Muscle layer of colon (tissue), 2 donors: ENCODE measurements at regions not wholly inside any gene's neighbourhood (a gene's known extent, or its start where the extent isn't known, plus 50 kb on each side); places are given as distances from the start of the nearest gene placed in this dataset.

ENCODE experiments used
- H3K27ac ChIP-seq: one replicate; pipeline ENCODE4 v1.7.0; 2013; ENCODE audit warnings: low read depth, mild to moderate bottlenecking, low read length, moderate library complexity
- H3K27me3 ChIP-seq, 2 donors: one replicate each; pipeline ENCODE4 v1.7.0; 2013; ENCODE audit warnings: low read length in 2 of 2, mild to moderate bottlenecking in 2 of 2; ENCODE audit not compliant: insufficient read depth in 2 of 2, control insufficient read depth in 1 of 2
- H3K36me3 ChIP-seq: one replicate; pipeline ENCODE4 v1.7.0; 2013; ENCODE audit warnings: mild to moderate bottlenecking, low read length; ENCODE audit not compliant: insufficient read depth
- H3K4me1 ChIP-seq: one replicate; pipeline ENCODE4 v1.7.0; 2013; ENCODE audit warnings: mild to moderate bottlenecking, low read length; ENCODE audit not compliant: insufficient read depth
- H3K4me3 ChIP-seq, 2 donors: one replicate each; pipeline ENCODE4 v1.7.0; 2013; ENCODE audit warnings: low read length in 2 of 2, low read depth in 1 of 2, mild to moderate bottlenecking in 1 of 2, moderate library complexity in 1 of 2
- H3K9ac ChIP-seq: one replicate; pipeline ENCODE4 v1.7.0; 2013; ENCODE audit warnings: low read length
- H3K9me3 ChIP-seq: one replicate; pipeline ENCODE4 v1.7.0; 2013; ENCODE audit warnings: mild to moderate bottlenecking, low read length
- donor health status: abdominal sarcoma.
- donor health status: Adenocarcinoma of cecum.

GRCh38 chr7:46881507-46882127 lies 700.3 kb downstream of the TNS3 start:
- no peak overlapping the region for H3K4me3 ChIP-seq
- no peaks in the 10 kb centered on the region for H3K36me3 ChIP-seq
- no peaks in the 10 kb centered on the region for H3K9me3 ChIP-seq
- no peak overlapping the region for H3K27ac ChIP-seq
- no peak overlapping the region for H3K9ac ChIP-seq
- H3K27me3 ChIP-seq, result no peaks in the 10 kb centered on the region
- no peaks in the 10 kb centered on the region for H3K4me1 ChIP-seq

GRCh38 chr7:46880508-46881196 lies 701.3 kb downstream of the TNS3 start:
- Histone ChIP-seq H3K36me3 (no peaks in the 10 kb centered on the region), H3K4me3 (no peak overlapping the region), H3K27ac (no peak overlapping the region), H3K9ac (no peak overlapping the region), H3K9me3 (no peaks in the 10 kb centered on the region), H3K4me1 (no peaks in the 10 kb centered on the region), H3K27me3 (no peaks in the 10 kb centered on the region)

DNA sequence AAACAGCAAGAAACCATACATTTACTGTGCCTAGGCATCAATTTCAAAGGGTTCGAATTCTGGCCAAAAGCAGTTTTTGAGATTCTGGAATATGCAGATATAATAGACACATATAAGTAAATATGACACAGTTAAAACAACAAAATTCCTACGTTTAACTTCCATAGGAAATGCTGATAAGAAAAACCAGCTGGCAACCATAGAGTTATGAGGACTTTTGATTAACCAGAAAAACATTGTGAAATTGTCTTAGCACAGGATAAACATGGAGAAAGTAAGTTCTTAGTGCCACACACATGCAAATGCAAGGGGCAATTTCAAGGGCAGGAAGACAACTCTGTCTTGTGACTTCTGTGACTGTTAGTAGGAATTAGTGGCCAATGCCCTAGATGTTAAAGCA lies 702.1 kb downstream of the TNS3 start:
- H3K4me3 ChIP-seq, result no peak overlapping the region
- no peak overlapping the region for H3K9ac ChIP-seq
- H3K27me3 ChIP-seq, result no peaks in the 10 kb centered on the region
- no peaks in the 10 kb centered on the region for H3K36me3 ChIP-seq
- H3K27ac ChIP-seq, result no peak overlapping the region
- H3K4me1 ChIP-seq, result no peaks in the 10 kb centered on the region
- no peaks in the 10 kb centered on the region for H3K9me3 ChIP-seq

DNA sequence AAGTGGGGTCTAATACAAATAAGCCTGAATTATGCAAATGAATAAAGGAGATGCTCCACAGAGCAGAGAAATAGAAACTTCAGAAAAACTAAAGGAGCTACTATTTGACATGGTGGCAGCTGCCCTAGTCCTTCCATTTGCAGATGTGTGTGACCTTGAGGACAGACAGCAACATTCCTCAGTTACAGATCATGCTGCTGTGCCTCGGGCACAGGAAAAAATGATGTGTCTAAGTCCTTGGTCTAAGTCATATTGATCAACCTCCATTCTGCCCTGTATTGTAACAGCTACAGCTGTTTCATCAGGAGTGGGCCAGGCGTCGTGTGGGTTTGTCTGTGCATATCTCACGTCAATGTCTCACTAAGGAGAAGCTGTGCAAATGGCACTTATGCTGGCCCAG lies 710.4 kb downstream of the TNS3 start:
- H3K4me1 ChIP-seq, result no peaks in the 10 kb centered on the region
- no peak overlapping the region for H3K27ac ChIP-seq
- no peaks in the 10 kb centered on the region for H3K36me3 ChIP-seq
- H3K9ac ChIP-seq, result no peak overlapping the region
- H3K9me3 ChIP-seq, result no peaks in the 10 kb centered on the region
- H3K27me3 ChIP-seq, result no peaks in the 10 kb centered on the region
- no peak overlapping the region for H3K4me3 ChIP-seq

DNA sequence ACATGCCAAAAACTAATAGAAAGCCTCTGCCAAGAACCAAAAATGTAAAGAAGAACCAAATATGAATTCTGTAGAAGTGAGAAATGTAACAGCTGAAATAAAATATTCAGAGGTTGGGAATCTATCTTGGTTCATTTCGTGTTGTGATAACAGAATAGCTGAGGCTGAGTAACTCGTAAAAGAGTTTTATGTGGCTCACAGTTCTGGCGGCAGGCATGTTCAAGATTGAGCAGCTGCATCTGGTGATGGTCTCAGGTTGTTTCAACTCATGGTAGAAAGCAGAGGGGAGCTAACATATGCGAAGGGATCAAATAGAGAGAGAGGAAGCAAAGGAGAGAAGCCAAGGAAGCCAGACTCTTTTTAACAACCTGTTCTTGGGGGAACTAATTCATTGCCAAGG lies 717.2 kb downstream of the TNS3 start:
- Histone ChIP-seq H3K4me1 (no peaks in the 10 kb centered on the region), H3K4me3 (no peak overlapping the region), H3K36me3 (no peaks in the 10 kb centered on the region), H3K9ac (no peak overlapping the region), H3K27ac (no peak overlapping the region), H3K9me3 (no peaks in the 10 kb centered on the region), H3K27me3 (no peaks in the 10 kb centered on the region)

DNA sequence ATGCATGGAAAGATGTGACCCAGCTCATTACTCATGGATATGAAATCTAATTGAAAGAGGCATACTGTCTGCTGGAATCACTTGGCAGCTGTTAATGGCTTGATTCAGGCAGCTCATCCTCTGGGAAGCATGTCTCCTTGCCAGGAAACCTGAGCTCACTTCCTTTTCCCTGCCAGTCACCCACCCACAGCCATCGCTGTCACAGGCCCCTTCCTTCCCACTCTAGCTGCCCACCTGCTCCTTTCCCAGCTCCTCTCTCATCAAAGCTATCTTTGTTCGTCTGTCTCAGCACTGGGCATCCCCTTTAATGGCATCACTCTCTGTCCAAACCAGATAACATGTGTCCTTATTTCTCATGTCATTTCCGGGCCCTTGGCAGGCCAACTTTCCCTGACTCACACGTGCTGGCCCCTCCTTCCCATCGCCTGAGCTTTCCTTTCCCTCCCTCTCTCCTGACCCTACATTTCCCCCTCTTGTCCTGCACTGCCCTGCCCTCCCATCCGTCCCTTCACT lies 721.9 kb downstream of the TNS3 start:
- H3K27me3 ChIP-seq, result no peaks in the 10 kb centered on the region
- no peaks in the 10 kb centered on the region for H3K36me3 ChIP-seq
- no peaks in the 10 kb centered on the region for H3K4me1 ChIP-seq
- H3K9me3 ChIP-seq, result no peaks in the 10 kb centered on the region
- no peak overlapping the region for H3K27ac ChIP-seq
- H3K4me3 ChIP-seq, result no peak overlapping the region
- H3K9ac ChIP-seq, result no peak overlapping the region

GRCh38 chr7:46855851-46856250 lies 726.1 kb downstream of the TNS3 start:
- Histone ChIP-seq H3K4me3 (no peak overlapping the region), H3K4me1 (no peaks in the 10 kb centered on the region), H3K27me3 (no peaks in the 10 kb centered on the region), H3K36me3 (no peaks in the 10 kb centered on the region), H3K9me3 (no peaks in the 10 kb centered on the region), H3K9ac (no peak overlapping the region), H3K27ac (no peak overlapping the region)

DNA sequence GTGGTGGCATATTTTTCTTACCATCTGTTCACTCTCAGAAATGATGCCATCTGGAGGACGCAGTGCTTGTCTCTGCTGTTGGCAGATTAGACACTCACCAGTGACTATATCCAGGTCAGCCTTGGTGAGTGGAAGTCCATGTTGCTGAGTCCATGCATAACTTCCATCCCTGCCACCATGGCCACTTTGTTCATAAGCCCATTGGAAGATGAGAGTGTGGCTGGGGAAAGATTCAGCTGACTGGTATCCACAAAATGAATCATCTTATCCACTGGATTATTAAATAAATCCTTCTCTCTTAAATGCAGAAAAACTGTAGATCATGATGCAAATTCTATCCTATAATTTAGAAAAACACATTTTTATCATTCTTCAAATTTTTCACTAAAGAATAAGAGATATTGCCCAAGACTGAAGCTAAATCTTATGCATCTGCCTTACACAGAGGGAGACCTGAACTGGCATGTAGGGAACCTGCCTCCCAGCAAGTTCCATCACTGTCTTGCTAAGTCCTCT lies 726.9 kb downstream of the TNS3 start:
- no peaks in the 10 kb centered on the region for H3K9me3 ChIP-seq
- no peaks in the 10 kb centered on the region for H3K27me3 ChIP-seq
- H3K9ac ChIP-seq, result no peak overlapping the region
- no peaks in the 10 kb centered on the region for H3K36me3 ChIP-seq
- H3K27ac ChIP-seq, result no peak overlapping the region
- H3K4me3 ChIP-seq, result no peak overlapping the region
- H3K4me1 ChIP-seq, result no peaks in the 10 kb centered on the region

- H3K4me1 ChIP-seq, result no peaks in the 10 kb centered on the region
- no peak overlapping the region for H3K27ac ChIP-seq
- H3K9me3 ChIP-seq, result no peaks in the 10 kb centered on the region
- no peaks in the 10 kb centered on the region for H3K36me3 ChIP-seq
- H3K9ac ChIP-seq, result no peak overlapping the region
- H3K4me3 ChIP-seq, result no peak overlapping the region
- no peaks in the 10 kb centered on the region for H3K27me3 ChIP-seq
Measured at GRCh38 chr7:46853451-46853850, 728.5 kb downstream of the TNS3 start.

DNA sequence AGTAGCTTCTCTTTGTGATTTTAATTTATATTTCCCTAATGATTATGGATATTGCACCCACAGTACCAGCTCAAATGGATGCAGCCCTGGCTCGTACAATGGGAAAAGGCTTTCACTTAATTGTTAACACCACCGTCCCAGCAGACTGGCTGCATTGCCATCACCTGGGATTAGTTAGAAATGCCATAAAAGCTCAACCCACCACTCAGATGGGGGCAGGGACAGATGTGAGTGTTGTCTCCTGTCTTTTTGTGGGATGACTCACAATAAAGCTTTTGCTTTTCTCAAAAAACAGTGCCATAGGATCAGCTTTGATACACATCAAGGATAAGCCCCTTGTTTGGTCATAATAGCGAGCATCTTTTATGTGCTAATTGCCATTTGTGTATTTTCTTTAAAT lies 729.1 kb downstream of the TNS3 start:
- H3K4me3 ChIP-seq, result no peak overlapping the region
- no peaks in the 10 kb centered on the region for H3K9me3 ChIP-seq
- H3K27ac ChIP-seq, result no peak overlapping the region
- H3K9ac ChIP-seq, result no peak overlapping the region
- no peaks in the 10 kb centered on the region for H3K27me3 ChIP-seq
- H3K4me1 ChIP-seq, result no peaks in the 10 kb centered on the region
- H3K36me3 ChIP-seq, result no peaks in the 10 kb centered on the region

GRCh38 chr7:46850563-46851330 lies 731.2 kb downstream of the TNS3 start:
- no peak overlapping the region for H3K9ac ChIP-seq
- H3K9me3 ChIP-seq, result no peaks in the 10 kb centered on the region
- no peaks in the 10 kb centered on the region for H3K36me3 ChIP-seq
- H3K27me3 ChIP-seq, result no peaks in the 10 kb centered on the region
- H3K27ac ChIP-seq, result no peak overlapping the region
- H3K4me3 ChIP-seq, result no peak overlapping the region
- no peaks in the 10 kb centered on the region for H3K4me1 ChIP-seq
